ENCODE measurements at regions not wholly inside any gene's neighbourhood (a gene's known extent, or its start where the extent isn't known, plus 50 kb on each side); places are given as distances from the start of the nearest gene placed in this dataset.
"Not testable (repeated sequence)": the region's sequence is repeated elsewhere in the genome, so short reads cannot be mapped to it uniquely, and the experiment has no call there.

DNA sequence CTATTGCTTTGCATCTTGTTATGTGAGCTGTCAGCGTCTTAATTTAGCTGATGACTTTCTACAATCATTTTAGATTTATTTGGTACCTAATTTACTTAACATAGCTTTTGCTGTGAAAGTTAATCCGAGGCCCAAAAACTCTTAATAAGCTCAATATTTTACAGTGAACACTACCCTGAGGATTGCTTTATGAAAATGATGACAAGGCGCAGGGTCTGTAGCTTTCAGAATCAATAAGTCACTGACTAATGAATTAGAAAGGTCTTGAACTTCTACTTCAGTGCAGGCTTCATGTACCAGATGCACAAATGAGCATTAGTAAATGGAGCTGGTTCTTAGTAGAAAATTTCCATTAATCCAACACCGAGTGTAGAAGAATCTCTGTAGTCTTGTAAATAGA is 81.4 kb upstream of the ZNF366 start:
- DNase-seq (ENCODE audit: low spot score) = no peak

DNA sequence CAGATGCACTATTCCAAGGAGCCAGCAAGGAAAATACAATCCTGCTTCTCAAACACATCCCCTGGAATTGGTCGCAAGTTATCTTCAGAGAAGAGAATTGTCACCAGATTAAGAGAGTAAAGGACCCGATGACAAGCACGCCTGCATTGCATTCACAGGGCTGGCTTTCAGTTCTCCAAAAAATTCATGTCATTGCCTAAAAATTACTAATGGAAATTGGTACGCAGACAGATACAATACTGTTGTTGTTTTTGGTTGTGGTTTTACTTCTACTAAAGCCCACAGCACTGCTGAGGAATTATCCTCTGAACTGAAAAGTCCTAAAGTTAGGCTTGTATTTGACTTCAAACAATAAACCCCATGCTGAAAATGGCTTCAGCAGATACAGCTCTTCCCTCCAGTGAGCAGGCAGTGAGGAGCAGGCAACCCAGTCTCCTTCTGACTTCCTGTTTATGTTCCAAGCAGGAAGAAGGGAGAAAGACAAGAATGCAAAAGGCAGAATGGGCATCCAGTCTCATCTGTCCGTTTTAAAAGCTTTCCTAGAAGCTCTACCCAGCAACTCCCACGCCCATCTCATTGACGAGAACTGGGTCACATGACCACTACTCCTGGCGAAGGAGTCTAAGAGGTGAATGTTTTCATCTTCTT is 80.6 kb upstream of the ZNF366 start:
- no peak for DNase-seq (ENCODE audit: low spot score)

DNA sequence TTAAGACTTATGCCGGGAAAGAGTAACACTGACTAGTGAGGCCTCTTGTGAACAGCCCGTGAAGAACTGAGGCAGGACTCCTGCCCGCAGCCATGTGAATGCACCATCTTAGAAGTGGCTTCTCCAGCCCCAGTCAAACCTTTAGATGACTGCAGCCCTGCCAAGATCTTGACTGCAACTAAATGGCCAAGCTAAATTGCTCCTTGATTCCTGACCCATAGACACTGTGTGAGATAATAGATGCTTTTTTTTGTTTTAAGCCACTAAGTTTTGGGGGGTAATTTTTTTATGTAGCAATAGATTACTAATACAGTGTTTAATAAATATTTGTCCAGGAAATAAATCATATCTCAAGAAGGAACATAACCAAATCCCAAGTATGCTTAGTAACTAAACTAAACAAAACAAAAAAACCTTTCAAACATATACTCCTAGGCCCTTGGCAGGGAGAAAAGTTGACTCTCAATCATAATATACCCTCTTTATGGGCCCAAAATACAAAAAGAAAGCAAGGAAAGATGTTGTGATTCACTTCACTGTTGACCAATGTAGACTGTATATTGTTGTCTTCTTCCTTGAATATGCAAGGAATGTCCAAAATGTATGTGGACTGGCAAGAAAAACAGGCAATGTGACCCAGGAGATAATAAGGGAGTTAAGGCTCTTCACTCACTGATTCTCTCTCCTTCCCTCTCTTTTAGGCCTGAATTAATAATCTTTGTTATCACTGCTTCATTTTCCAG is 79.7 kb upstream of the ZNF366 start:
- no peak for DNase-seq (ENCODE audit: low spot score)

DNA sequence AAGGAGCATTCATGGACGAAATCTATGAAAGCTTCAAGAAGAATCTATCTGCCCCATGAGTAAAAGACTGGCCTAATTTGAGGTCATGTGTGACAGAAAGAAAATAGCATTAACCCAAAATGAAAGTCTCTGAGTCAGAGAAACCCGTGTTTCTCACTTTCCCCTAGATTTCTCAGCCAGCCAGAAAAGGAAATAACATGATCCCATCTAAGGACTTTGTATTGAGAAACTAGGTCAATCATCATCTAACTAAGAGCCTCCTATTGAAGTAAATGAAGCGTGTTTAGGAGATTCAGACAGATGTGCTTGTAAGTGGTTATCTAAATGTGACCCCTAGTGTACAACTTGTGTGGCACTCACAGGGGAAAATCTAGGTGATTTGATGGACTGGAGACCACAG is 77.3 kb upstream of the ZNF366 start:
- DNase-seq (ENCODE audit: low spot score) = no peak

DNA sequence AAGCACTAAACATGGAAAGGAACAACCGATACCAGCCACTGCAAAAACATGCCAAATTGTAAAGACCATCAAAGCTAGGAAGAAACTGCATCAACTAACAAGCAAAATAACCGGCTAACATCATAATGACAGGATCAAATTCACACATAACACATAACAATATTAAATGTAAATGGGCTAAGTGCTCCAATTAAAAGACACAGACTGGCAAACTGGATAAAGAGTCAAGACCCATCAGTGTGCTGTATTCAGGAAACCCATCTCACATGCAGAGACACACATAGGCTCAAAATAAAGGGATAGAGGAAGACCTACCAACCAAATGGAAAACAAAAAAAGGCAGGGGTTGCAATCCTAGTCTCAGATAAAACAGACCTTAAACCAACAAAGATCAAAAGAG is 72.1 kb upstream of the ZNF366 start:
- DNase-seq (ENCODE audit: low spot score) = not testable (repeated sequence)

DNA sequence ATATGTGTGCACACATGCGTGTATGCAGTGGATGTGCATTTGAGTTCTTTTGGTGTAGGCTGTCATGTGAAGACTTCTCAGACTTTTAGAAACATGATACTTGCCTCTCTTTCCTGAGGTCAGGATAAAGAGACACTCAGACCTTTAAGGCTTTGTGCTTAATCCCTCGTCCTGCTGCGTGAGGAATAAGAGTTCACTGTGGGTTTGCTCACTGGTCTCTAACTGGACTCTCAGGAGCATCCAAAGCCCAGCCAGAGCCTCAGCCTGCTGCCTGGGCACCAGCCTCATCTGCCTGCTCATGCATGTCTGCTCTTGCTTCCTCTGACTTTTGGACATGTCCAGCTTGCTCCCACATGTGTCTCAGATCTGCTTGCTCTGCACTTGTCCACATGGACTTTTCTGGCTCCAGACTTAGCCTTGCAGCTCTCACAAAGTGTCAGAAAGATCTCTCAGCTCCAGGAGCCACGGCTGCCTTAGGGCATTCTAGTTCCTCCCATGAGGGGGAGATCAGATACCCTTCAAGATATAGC is 65.1 kb upstream of the ZNF366 start:
- no peak for DNase-seq (ENCODE audit: low spot score)

DNA sequence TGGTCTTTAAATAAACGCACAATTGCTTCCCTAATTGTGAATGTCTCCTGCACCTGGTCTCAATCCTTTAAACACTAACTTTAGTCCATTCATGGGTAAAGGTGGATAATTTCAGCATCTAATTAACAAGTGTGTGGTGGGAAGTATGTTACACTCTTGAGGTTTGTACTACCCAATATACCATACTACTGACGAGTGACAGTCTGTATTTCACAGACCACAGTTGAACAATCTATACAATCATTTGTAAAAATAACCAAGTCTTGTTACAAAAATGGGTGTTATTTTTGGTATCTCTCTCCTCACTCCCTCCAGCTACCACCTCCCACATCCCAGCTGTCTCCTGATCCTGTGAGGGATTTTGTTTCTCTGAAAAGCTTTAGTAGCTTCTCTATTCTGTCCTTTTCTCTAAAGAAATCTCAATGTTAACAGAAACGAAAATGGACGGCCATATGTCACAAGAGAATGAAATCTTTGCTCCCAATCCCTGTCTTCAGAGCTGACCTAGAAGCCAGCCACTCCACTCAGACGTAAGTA is 62.3 kb upstream of the ZNF366 start:
- no peak for DNase-seq (ENCODE audit: low spot score)

DNA sequence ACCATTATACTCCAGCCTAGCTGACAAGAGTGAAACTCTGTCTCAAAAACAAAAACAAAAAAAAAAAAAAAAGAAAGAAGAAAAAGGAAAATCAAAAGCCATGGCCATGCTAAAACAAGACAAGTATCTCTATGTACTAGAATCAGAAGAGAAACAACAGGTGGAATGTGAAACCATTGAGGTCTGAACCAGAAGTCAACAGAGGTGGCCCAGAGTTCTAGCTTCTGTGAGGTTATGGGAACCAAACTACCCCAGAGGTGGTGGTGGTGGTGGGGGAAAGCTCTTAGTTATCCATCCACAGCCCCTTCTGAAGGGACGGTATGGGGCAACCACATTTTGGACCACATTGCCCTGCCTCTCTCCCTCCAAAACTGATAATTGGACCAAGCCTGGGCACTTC is 59.5 kb upstream of the ZNF366 start:
- DNase-seq (ENCODE audit: low spot score) = no peak

DNA sequence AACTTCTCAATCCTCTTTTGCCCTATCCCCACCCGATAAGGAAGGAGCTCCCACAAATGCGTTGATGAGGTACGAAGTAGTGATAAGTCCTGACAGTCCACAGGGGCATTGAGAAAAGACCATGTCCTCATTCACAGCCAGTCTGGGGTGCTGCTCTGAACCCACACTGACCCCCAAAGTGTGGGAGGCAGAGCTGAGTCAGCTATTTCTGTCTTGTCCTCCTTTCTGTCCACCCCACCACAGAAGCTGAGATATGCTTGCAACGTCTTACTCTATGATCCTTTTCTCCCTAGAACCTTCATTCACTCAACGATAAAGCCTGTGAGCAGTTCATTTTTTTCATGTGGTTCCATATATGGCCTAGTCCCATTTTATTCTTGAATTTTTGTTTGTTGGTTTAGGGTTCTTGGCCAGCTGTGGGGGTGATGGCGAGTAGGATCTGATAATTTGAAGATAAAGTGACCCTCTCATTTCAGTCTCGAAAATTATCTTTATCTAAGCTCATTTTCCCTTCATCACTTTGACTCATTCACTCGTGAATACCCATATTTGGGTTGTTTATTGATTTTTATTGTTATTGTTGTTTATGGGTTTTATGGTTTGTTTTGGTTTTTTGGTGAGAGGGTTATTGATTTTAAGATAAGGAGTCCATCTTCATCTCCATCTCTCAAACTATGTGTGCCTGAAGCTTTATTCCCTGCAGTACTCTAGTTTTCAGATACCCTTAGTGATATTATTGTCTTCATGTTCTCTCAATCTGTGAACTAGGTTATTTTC is 58.5 kb upstream of the ZNF366 start:
- no peak for DNase-seq (ENCODE audit: low spot score)

DNA sequence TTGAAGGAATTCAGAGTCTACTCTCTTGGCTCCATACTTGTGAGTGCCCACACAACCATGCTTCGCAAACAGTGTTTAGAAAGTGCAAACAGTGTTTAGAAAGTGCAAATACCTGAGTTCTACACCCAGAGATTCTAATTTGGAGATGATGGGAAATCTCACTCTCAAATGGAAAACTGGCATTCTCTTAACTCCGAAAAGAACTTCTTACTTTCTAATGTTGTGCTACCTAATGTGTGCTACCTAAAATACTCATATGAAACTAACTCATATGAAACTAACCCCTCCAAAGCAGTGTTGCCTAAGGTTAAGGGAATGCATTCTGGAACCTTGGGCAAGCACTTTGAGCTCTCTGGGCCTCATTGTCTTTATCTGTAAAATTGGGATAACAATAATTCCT is 55.5 kb upstream of the ZNF366 start:
- DNase-seq (ENCODE audit: low spot score) = no peak

DNA sequence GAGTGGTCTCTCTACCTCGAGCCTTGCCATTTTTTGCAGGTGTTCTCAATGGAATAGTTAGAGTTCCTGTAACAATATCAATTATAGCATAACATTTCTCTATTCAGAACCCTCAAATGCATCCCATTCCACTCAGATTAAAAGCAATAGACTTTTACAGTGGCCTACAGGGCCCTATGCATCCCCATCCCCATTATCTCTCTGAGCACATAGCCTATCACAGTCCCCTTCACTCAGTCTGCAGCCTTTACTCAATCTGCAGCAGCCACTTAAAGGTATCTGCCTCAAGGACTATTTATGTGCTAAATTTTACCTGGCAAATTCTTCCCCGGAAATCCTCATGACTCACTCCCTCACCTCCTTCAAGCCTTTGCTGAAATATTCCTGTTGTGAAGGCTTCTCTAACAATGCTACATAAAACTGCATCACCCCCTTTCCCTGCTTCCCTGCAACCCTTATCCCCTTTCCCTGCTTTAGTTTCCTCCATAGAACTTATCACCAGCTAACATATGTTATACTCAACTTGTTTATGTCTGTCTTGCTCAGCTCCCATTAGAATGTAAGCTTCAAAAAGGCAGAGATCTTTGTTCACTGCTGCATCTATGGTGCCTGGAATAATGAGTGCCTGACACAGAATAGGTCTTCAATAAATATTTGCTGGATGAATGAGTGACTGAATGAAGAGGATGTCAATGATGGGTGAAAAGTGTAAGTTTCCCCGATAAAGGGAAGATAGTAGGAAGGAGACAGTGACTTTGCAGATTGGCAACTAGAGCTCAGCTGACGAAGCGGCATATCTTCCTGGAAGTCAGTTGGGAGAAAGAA is 54.1 kb upstream of the ZNF366 start:
- DNase-seq (ENCODE audit: low spot score) = no peak

DNA sequence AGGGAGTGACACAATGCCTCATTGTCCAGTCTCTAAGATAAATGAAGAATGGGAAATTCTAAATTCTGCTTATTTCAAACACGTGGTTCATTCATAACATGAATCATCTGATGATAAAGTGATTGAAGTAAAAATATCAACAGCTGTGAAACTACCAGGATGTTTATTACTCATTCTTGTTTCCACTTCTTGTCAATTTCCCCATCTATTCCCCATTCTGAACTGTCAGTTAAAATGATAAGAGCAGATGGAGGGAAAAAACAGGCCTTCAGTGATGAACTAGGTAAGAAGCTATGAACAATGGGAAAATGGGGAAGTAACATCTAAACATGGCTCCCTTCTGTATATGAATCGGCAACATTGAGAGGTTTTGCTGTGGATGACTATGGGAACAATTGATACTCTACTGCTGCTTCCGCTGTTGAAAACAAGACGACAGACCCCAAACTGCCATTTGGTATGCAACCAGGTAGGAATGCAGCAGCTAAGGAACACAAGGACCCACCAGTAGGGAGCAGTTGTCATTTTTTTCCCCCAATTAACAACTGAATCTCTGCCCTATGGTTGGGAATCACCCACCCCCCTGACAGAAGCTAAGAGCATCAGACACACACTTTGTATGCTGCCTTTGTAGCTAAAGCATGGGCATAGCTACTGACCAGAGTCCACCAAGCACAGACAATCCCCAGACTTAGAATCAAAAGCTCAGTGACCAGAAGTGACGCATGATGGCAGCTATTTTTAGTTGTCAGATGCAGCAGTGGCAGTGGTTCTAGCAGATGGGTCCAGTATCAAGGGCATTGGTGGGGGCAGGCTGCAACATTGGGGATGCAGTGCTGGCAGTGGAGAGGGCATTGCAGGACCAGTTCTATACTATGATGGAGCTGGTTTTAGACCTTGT is 52.9 kb upstream of the ZNF366 start:
- no peak for DNase-seq (ENCODE audit: low spot score)

DNA sequence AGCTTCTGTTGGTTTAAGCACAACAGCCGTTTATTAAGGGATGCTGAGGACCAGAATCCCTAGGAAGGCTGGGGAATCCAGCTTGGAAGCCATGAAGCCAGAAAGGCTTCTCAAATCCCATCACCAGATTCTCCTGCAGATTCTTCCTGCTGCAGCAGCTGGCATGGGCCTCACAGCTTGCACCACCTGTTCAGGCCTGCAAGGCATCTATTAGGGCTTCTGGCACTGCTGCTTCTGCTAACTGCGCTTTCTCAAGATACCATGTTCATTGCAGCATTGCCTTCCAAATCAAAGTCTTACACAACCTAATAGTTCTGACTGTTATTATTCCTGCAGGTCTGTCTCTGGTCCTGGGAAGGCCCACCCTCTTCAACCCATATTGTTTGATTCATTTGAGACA is 51.2 kb upstream of the ZNF366 start:
- no peak for DNase-seq (ENCODE audit: low spot score)

DNA sequence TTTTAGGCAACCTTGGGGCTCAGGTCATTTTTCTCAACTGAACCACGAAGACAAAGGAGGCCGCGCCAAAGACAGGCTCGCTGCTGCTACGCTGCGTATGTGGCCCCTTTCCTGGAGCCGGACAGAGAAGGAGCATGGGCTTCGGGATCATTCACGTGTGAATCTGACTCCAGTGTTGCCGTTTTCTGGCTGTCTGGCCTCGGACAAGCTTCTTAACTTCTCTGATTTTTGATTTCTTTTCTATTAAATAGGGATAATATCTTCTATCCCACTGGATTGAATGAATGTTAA is 50.8 kb upstream of the ZNF366 start:
- no peak for DNase-seq (ENCODE audit: low spot score)

DNA sequence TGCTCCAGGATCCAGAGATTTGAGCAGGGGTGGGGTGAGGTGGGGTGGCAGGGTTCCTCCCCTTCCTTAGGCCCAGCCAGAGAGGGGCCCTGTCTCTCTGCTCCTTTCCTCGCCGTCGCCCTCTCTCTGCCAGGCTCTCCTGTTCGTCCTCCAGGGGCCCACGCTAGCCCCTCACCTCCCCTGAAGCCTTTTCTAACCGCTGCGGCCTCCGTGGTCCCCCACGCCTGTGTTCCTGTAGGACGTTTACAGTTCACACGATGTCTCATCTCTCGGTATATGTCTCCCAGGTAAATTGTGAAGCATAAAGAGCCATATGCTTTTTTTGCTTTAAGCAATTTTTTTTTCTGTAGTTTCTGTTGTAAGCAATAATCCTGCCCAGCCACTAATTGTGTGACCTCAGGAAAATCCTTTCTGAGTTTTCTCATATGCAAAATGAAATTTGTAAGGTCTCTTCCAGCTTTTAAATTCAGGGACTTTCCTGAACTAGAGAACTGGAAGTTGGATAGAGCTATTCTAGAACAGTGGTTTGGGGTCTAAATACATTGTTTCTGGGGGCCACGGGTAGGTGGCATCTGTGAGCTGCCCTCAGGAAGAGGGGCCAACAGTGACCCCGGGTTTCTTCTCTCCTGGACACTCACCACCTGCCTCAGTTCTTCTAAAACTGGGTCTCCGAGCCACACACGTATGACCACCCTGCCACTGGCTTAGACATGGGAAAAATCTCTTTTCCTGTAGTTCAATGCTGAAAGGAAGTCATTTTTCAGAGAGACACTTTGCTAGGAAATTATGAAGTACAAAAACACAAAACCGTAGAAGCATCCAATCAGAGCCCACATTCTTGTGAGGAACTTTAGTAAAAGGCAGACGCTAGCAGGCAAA is 50.2 kb upstream of the ZNF366 start:
- DNase-seq (ENCODE audit: low spot score) = no peak

Data from left forelimb (tissue), 1 donor.